ENCODE measurements at regions not wholly inside any gene's neighbourhood (a gene's known extent, or its start where the extent isn't known, plus 50 kb on each side); places are given as distances from the start of the nearest gene placed in this dataset.

- Histone ChIP-seq H3K36me3 (ENCODE audit: control insufficient read depth in 4 of 4, insufficient read depth in 3 of 4, low read depth in 1 of 4, low read length in 3 of 4) (no peaks in the 10 kb centered on the region), H3K4me3 (ENCODE audit: low read depth in 1 of 3, low read length in 3 of 3) (no peak overlapping the region), H3K4me1 (ENCODE audit: control insufficient read depth in 4 of 4, insufficient read depth in 4 of 4, low read length in 3 of 4) (no peaks in the 10 kb centered on the region), H3K27ac (ENCODE audit: low read depth in 1 of 2, low read length in 2 of 2) (no peak overlapping the region), H3K27me3 (ENCODE audit: control insufficient read depth in 4 of 4, insufficient read depth in 4 of 4, low read length in 3 of 4) (no peaks in the 10 kb centered on the region), H3K9me3 (ENCODE audit: control insufficient read depth in 4 of 4, low read length in 3 of 4) (no peaks in the 10 kb centered on the region), H3K9ac (ENCODE audit: low read depth in 1 of 2, low read length in 2 of 2) (no peak overlapping the region)
- TF ChIP-seq RXRA (IDR thresholded peaks at IDR 0.05) (no peak), ATF3 (IDR thresholded peaks at IDR 0.05) (no peak), HNF4A (conservative IDR thresholded peaks at IDR 0.05) (no peak), ZBTB33 (IDR thresholded peaks at IDR 0.05) (no peak), NR2F2 (IDR thresholded peaks at IDR 0.05) (no peak), MAX (IDR thresholded peaks at IDR 0.05) (no peak), CTCF (IDR thresholded peaks at IDR 0.05; ENCODE audit: low read depth, low read length, missing input control) (no peak), REST (IDR thresholded peaks at IDR 0.05) (no peak), TAF1 (conservative IDR thresholded peaks at IDR 0.05) (no peak), FOXA1 (IDR thresholded peaks at IDR 0.05) (no peak), GABPA (IDR thresholded peaks at IDR 0.05 in 1 of 2, conservative IDR thresholded peaks at IDR 0.05 in 1 of 2) (no peak), JUND (IDR thresholded peaks at IDR 0.05) (no peak), RAD21 (IDR thresholded peaks at IDR 0.05) (no peak), SP1 (IDR thresholded peaks at IDR 0.05) (no peak), EGR1 (IDR thresholded peaks at IDR 0.05; ENCODE audit: low read depth in 2 of 2) (no peak), YY1 (IDR thresholded peaks at IDR 0.05) (no peak), HNF4G (IDR thresholded peaks at IDR 0.05) (no peak)
- WGBS = 90% methylated on average over 2 of the region's 2 CpGs
- no peak for DNase-seq (ENCODE audit: low spot score)
These were observed 161.7 kb downstream of the RBMX2 start for GRCh38 chrX:130563476-130563875.
